22Rv1 (cell line): ENCODE measurements at regions not wholly inside any gene's neighbourhood (a gene's known extent, or its start where the extent isn't known, plus 50 kb on each side); places are given as distances from the start of the nearest gene placed in this dataset.

Experiments used
- CTCF ChIP-seq: fragments of 450-650 bp; IDR thresholded peaks from 2 replicates; pipeline ENCODE4 v1.5.1; 2017; ENCODE audit warnings: mild to moderate bottlenecking
- ZFX ChIP-seq: fragments of 450-650 bp; IDR thresholded peaks from 2 replicates; pipeline ENCODE4 v1.6.1; 2017; ENCODE audit warnings: antibody characterized with exemption, borderline replicate concordance

GRCh38 chr11:107183953-107184352 is 165.7 kb upstream of the GUCY1A2 start:
- no peak for TF ChIP-seq CTCF
- no peak for TF ChIP-seq ZFX
